ENCODE measurements at regions not wholly inside any gene's neighbourhood (a gene's known extent, or its start where the extent isn't known, plus 50 kb on each side); places are given as distances from the start of the nearest gene placed in this dataset.

DNA sequence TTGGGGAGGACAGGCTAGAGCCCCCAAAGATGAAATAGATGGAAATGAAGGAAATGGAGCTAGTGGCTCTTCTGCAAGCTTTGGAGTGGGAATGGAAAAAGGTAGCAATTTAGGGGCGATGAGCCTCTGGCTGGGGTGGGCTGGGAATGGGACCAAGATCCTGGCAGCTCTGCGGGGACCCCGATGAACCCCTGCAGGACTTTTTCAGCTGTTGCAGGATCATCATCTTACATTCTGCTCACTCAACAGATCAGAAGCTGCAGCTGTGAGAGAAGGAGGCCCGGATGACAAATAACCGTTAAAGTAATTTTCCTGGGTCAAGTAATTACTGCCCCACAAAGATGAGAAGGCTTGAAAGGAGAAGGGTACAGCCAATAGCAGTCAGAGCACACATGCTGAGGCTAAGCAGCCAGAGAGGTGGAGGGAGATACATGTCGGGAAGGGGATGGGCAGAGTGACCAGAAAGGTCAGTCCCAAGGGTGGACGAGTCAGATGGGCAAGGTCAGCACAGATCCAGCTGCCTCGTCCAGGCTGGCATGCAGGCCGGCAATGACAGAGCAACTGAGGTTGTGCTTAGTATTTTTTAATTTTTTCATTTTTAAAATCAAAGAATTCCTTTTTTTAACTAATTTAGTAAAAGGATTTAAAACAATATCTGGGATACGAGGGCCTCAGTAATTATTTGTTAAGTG, 245.0 kb upstream of the RAB6C start:
- DNase-seq (ENCODE audit: low read depth): no peak
- H3K4me3 ChIP-seq (replicated peaks; ENCODE audit: low read depth, low read length): no peak overlapping the region
- no peak for TF ChIP-seq CTCF (IDR thresholded peaks at IDR 0.05; ENCODE audit: low read length, missing control alignments)

DNA sequence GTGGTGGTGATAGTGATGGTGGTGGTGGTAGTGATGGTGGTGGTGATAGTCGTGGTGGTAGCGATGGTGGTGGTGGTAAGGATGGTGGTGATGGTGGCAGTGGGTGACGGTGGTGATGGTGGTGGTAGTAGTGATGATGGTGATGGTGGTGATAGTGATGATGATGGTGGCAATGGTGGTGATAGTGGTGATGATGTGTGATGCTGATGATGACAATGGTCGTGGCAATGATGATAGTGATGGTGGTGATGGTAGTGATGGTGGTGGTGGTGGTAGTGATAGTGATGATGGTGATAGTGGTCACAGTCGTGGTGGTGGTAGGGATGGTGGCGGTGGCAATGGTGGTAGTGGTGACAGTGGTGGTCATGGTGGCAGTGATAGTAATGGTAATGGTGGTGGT, 243.9 kb upstream of the RAB6C start:
- TF ChIP-seq CTCF (IDR thresholded peaks at IDR 0.05; ENCODE audit: low read length, missing control alignments): no peak

DNA sequence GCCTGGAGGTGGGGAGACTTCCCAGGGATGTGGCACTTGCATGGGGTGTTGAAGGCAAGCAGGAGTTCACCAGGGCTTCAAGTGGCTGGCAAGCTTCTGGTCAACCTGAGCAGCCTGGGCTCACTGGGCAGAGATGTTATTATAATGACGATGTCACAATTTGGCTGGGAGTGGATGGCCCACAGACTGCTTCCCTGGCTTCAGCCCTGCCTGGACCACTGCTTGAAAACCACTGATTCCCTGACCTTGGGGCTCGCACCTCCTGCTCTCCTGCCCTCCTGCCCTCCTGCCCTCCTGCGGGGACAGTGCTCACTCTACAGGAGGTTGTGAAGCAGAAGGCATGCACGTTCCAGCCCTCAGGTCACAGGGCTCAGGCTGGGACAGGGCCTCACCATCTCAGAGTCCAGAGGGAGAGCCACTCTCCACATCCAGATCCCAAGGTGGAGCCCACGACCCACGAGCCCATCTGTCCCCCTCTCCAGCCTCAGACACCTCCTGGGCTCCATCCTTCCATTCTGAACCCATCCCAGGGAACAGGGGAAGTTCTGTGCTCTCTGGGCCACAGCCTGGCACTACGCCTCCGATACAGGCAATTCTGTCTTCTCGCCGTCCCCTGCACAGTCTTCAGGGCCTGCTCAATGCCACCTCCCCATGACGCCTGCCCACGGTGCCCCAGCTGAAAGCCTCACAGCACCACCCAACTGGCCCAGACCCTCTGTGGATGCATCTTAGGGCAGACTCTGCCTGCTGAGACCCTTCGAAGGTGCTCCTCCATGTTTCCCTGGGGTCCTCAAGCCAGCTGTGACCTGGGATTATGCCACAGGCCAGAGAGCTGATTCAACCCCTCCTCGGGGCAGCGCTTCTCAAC, 241.6 kb upstream of the RAB6C start:
- no peak overlapping the region for H3K4me3 ChIP-seq (replicated peaks; ENCODE audit: low read depth, low read length)
- TF ChIP-seq CTCF (IDR thresholded peaks at IDR 0.05; ENCODE audit: low read length, missing control alignments): no peak
- DNase-seq (ENCODE audit: low read depth): no peak

More for the DNA sequence above, 243.9 kb upstream of the RAB6C start:
- no peak overlapping the region for H3K4me3 ChIP-seq (replicated peaks; ENCODE audit: low read depth, low read length)
- no peak for DNase-seq (ENCODE audit: low read depth)

DNA sequence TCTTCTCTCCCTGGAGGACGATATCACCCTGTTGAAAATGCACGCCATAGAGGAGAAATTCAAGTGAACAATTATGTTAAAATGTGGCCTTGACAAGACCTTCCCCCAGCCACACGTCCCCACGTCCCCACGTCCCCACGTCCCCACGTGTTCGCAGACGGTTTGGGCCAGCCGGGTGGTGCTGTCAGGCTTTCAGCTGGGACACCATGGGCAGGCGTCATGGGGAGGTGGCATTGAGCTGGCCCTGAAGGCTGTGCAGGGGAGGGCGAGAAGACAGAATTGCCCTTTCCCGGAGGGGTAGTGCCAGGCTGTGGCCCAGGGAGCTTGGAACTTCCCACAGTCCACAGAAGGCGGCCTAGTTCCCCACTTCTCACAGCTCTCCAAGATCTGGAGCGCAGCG, 240.7 kb upstream of the RAB6C start:
- no peak overlapping the region for H3K4me3 ChIP-seq (replicated peaks; ENCODE audit: low read depth, low read length)
- DNase-seq (ENCODE audit: low read depth): no peak
- no peak for TF ChIP-seq CTCF (IDR thresholded peaks at IDR 0.05; ENCODE audit: low read length, missing control alignments)

DNA sequence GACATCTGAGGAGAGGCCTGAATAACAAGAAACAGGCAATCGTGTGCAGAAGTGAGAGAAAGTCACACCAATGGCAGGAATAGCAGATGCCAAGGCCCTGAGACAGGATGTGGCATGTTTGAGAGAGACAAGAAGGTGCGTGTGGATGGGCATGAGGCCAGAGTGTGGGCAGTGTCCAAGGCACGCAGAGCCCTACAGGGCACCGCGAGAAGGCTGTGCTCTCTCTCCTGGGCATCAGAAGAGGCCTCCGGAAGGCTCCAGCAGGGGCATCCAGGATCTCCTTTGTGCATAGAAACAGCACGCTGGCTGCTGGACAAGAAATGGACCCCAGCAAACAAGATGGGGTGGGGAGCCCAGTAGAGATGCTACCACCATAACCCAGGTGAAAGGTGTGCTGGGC, 239.0 kb upstream of the RAB6C start:
- DNase-seq (ENCODE audit: low read depth): no peak
- no peak for TF ChIP-seq CTCF (IDR thresholded peaks at IDR 0.05; ENCODE audit: low read length, missing control alignments)
- H3K4me3 ChIP-seq (replicated peaks; ENCODE audit: low read depth, low read length): no peak overlapping the region

DNA sequence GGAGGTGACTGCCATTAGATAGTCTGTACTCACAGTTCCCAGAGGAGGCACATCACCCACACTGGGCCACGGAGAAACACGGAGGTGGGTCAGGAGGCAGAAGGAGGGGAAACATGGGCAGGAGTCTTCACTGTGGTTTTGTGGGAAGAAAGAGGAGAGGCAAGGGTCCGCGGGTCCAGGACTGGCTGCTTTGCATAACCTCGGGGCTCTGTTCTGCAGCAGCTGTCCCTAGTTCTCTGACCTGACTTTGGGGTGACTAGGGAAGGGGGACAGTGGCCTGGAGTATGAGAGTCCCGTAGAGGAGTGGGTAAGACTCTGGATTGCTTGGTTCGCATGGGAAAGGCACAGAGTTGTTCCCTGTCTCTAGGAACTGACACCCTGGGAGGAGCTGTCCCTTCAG, 238.3 kb upstream of the RAB6C start:
- no peak for TF ChIP-seq CTCF (IDR thresholded peaks at IDR 0.05; ENCODE audit: low read length, missing control alignments)
- DNase-seq (ENCODE audit: low read depth): no peak

More for the DNA sequence above, 238.3 kb upstream of the RAB6C start:
- H3K4me3 ChIP-seq (replicated peaks; ENCODE audit: low read depth, low read length): no peak overlapping the region
